DMS53 (cell line): ENCODE measurements at regions not wholly inside any gene's neighbourhood (a gene's known extent, or its start where the extent isn't known, plus 50 kb on each side); places are given as distances from the start of the nearest gene placed in this dataset.
"Not testable (repeated sequence)": the region's sequence is repeated elsewhere in the genome, so short reads cannot be mapped to it uniquely, and the experiment has no call there.

Source experiments
- DNase-seq: peaks from one replicate; lab custom pipeline; 2025; lab: John Stamatoyannopoulos, UW

DNA sequence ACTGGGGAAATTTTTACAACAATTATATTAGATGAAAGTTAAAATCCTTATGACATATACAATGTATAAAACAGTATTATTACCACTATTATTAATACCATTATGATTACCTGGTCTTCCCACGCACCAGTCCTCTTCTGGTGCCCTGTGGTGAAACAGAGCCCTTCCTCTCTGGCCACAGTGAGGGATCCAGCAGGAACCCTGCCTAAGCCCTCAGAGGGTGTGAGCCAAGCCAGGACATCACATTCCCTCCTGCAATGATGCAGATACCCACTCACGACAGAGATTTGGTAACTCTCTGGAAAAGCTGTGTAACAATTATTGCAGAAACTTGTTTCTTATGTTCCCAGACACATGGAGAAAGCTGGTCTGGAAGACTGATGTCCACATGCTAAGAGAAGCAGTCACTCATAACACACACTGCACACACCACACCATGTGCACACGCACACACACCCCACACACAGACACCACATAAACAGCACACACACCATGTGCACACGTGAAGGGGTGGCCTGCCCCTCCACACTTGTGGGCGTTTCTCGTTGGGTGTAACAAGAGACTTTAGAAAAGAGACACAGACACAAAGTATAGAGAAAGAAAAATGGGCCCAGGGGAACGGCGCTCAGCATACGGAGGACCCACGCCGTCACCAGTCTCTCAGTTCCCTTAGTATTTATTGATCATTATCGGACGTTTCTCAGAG, 1373.8 kb upstream of the DEFB115 start:
- not testable (repeated sequence) for DNase-seq

GRCh38 chr20:29884322-29884721, 1373.1 kb upstream of the DEFB115 start:
- DNase-seq: not testable (repeated sequence)

DNA sequence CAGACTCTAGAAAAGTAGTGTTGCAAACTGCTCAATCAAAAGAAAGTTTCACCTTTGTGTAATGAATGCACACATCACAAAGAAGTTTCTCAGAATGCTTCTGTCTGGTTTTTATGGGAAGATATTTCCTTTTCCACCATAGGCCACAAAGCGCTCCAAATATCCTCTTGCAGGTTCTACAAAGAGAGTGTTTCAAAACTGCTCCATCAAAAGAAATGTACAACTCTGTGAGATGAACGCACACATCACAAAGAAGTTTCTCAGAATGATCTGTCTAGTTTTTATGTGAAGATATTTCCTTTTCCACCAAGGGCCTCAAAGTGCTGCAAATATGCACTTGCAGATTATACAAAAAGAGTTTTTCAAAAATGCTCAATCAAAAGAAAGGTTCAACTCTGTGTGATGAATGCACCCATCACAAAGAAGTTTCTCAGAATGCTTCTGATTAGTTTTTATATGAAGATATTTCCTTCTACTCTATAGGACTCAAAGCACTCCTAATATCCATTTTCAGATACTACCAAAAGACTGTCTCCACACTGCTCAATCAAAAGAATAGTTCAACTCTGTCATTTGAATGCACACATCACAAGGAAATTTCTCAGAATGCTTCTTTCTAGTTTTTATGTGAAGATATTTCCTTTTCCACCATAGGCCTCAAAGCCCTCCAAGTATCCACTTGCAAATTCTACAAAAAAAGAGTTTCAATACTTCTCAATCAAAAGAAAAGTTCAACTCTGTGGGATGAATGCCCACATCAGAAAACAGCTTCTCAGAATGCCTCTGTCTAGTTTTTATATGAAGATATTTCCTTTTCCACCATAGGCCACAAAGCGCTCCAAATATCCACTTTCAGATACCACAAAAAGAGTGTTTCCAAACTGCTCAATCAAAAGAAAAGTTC, 1371.9 kb upstream of the DEFB115 start:
- not testable (repeated sequence) for DNase-seq

DNA sequence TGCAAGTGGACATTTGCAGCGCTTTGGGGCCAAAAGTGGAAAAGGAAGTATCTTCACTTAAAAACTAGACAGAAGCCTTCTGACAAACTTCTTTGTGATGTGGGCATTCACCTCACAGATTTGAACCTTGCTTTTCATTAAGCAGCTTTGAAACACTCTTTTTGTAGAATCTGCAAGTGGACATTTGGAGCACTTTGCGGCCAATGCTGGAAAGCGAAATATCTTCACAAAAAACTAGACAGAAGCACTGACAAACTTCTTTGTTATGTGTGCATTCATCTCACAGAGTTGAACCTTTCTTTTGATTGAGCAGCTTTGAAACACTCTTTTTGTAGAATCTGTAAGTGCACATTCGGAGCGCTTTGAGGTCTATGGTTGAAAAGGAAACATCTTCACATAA, 1365.9 kb upstream of the DEFB115 start:
- not testable (repeated sequence) for DNase-seq
